Bronchial epithelial cell (primary cell): ENCODE measurements at regions not wholly inside any gene's neighbourhood (a gene's known extent, or its start where the extent isn't known, plus 50 kb on each side); places are given as distances from the start of the nearest gene placed in this dataset.

ENCODE experiments used
- DNase-seq: peaks from one replicate; pipeline ENCODE4 v3.0.0-alpha.2; 2010; ENCODE audit warnings: low read depth
- FAIRE-seq: peaks from 2 replicates; lab custom pipeline; 2011; peaks lifted over from hg19 to GRCh38; lab: Jason Lieb, UNC
- H3K27me3 ChIP-seq: 2 replicates; pipeline ENCODE4 v1.5.1; 2011; ENCODE audit warnings: low read length; ENCODE audit not compliant: control insufficient read depth, insufficient read depth
- H3K36me3 ChIP-seq: 2 replicates; pipeline ENCODE4 v1.5.1; 2011; ENCODE audit warnings: low read length; ENCODE audit not compliant: control insufficient read depth, insufficient read depth
- H3K4me3 ChIP-seq: 2 replicates; pipeline ENCODE4 v1.5.1; 2011; ENCODE audit warnings: mild to moderate bottlenecking, low read depth, low read length, control low read depth
- CTCF ChIP-seq: IDR thresholded peaks from 2 replicates; pipeline ENCODE4 v1.5.1; 2011; ENCODE audit warnings: mild to moderate bottlenecking, moderate library complexity, low read length, control low read depth, inconsistent platforms; ENCODE audit not compliant: insufficient read depth, severe bottlenecking

GRCh38 chr2:100757621-100758394 lies 62.1 kb upstream of the NPAS2 start:
- TF ChIP-seq CTCF: no peak
- H3K27me3 ChIP-seq: peaks cover under 1% of the 10 kb centered on the region
- H3K4me3 ChIP-seq: no peak overlapping the region
- no peaks in the 10 kb centered on the region for H3K36me3 ChIP-seq
- DNase-seq: peak; percentile 87
- FAIRE-seq: no peak

- TF ChIP-seq CTCF: no peak
- Histone ChIP-seq H3K36me3 (no peaks in the 10 kb centered on the region), H3K4me3 (no peak overlapping the region), H3K27me3 (peaks cover 2% of the 10 kb centered on the region)
- FAIRE-seq (no peak), DNase-seq (no peak)
These were observed 60.0 kb upstream of the NPAS2 start for GRCh38 chr2:100759901-100760300.

- H3K36me3 ChIP-seq: no peaks in the 10 kb centered on the region
- TF ChIP-seq CTCF: no peak
- peak; percentile 20 for DNase-seq
- no peak for FAIRE-seq
- H3K4me3 ChIP-seq: no peak overlapping the region
- H3K27me3 ChIP-seq: peaks cover 2% of the 10 kb centered on the region
These were observed 58.6 kb upstream of the NPAS2 start for GRCh38 chr2:100761365-100761764.

GRCh38 chr2:100764430-100764829 lies 55.5 kb upstream of the NPAS2 start:
- Histone ChIP-seq H3K4me3 (no peak overlapping the region), H3K36me3 (no peaks in the 10 kb centered on the region), H3K27me3 (peaks cover 2% of the 10 kb centered on the region)
- TF ChIP-seq CTCF: no peak
- DNase-seq (no peak), FAIRE-seq (no peak)

GRCh38 chr2:100765481-100765880 lies 54.5 kb upstream of the NPAS2 start:
- Histone ChIP-seq H3K36me3 (no peaks in the 10 kb centered on the region), H3K27me3 (peaks cover 2% of the 10 kb centered on the region), H3K4me3 (no peak overlapping the region)
- DNase-seq: no peak
- no peak for TF ChIP-seq CTCF
- no peak for FAIRE-seq

GRCh38 chr2:100766256-100766655 lies 53.7 kb upstream of the NPAS2 start:
- DNase-seq (no peak), FAIRE-seq (peak; percentile 43)
- Histone ChIP-seq H3K4me3 (no peak overlapping the region), H3K27me3 (peaks cover 2% of the 10 kb centered on the region), H3K36me3 (no peaks in the 10 kb centered on the region)
- TF ChIP-seq CTCF: no peak
